ENCODE measurements at regions not wholly inside any gene's neighbourhood (a gene's known extent, or its start where the extent isn't known, plus 50 kb on each side); places are given as distances from the start of the nearest gene placed in this dataset.

DNA sequence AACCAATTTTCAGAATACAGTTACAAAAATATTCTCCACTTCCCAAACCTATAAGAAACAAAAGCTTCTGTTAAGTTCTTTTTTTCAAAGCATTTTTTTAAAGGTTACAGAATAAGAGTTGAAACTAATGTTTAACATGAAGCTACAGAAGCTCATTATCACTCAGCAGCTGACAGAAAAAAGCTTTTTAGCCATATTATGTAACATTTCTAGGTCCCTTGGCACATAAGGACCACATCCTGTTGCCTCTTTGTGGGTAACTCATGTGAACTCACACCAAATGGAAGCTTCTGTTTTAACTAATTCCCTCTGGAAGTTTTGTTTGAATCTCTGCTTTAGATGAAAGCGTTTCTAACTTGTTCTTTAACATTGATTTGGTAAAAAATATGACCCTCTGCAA, 242.5 kb upstream of the TMPRSS15 start:
- 0% methylated on average over 1 of the region's 1 CpG for WGBS (ENCODE audit: insufficient coverage, low coverage, missing lambda C conversion rate)
- CTCF ChIA-PET (ENCODE audit: low intra/inter-chr PET ratio): no interaction called here
- FAIRE-seq: no peak

DNA sequence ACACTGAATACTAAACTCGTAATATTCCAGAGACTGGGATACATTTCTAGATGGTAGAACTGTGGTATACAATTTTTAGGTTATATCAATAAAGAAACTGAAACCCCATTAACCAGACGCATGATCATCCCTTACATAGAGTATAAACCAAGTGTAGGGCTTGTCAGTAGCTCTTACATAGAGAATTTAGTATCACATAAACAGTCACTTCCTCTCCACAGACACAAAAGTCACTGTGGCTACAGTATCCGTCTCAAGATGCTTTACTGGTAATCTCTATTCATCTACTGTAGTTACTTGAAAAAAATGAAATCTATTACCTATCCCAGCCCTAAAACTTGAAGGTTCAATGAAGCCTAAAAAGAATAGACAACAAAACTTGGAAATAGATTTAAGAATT, 252.3 kb upstream of the TMPRSS15 start:
- no TSS peak for BruUV-seq (replicated peaks)
- Histone ChIP-seq H2AFZ (ENCODE audit: low read depth, low read length) (no peak overlapping the region), H3K9ac (ENCODE audit: insufficient read depth in 1 of 2, low read depth in 2 of 2, low read length in 2 of 2) (no peak overlapping the region), H3K79me2 (ENCODE audit: control insufficient read depth, insufficient read depth, low read length) (no peaks in the 10 kb centered on the region), H3K36me3 (ENCODE audit: control insufficient read depth, insufficient read depth, low read length) (no peaks in the 10 kb centered on the region), H3K4me2 (ENCODE audit: insufficient read depth, low read length) (no peak overlapping the region), H3K27me3 (ENCODE audit: control insufficient read depth in 2 of 2, insufficient read depth in 2 of 2, low read length in 2 of 2) (no peaks in the 10 kb centered on the region), H3K27ac (ENCODE audit: extremely low read depth, low read depth, low read length) (no peak overlapping the region), H4K20me1 (replicated peaks; ENCODE audit: control insufficient read depth, insufficient read depth, low read length) (no peaks in the 10 kb centered on the region), H3K9me1 (ENCODE audit: control insufficient read depth, insufficient read depth, low read length) (no peaks in the 10 kb centered on the region), H3K4me1 (replicated peaks in 1 of 2; ENCODE audit: control insufficient read depth in 2 of 2, insufficient read depth in 2 of 2, low read length in 2 of 2) (no peaks in the 10 kb centered on the region), H3K9me3 (replicated peaks; ENCODE audit: control insufficient read depth, insufficient read depth, low read depth, low read length) (no peaks in the 10 kb centered on the region), H3K4me3 (no peak overlapping the region)
- intact Hi-C loops (cut with micrococcal nuclease) (no loop called here), in situ Hi-C loops (cut with MboI) (no loop called here)
- FAIRE-seq (no peak), ATAC-seq (no peak), DNase-seq (ENCODE audit: extremely low read depth in 1 of 4, low spot score in 3 of 4) (no peak)
- ChIA-PET POLR2A (no interaction called here), CTCF (ENCODE audit: low intra/inter-chr PET ratio) (no interaction called here)
- 28% methylated on average over 3 of the region's 3 CpGs for WGBS (ENCODE audit: insufficient coverage, low coverage, missing lambda C conversion rate)
- TF ChIP-seq FOXA3 (CRISPR knock-in tag; conservative IDR thresholded peaks at IDR 0.05 in 1 of 2, IDR thresholded peaks at IDR 0.05 in 1 of 2) (no peak), NCOR1 (IDR thresholded peaks at IDR 0.05) (no peak), HOXB6 (CRISPR knock-in tag; IDR thresholded peaks at IDR 0.05; ENCODE audit: borderline replicate concordance) (no peak), HDAC2 (IDR thresholded peaks at IDR 0.05) (no peak), CEBPB (tag; IDR thresholded peaks at IDR 0.05) (no peak)
- TF ChIP-seq, protein P1, sequence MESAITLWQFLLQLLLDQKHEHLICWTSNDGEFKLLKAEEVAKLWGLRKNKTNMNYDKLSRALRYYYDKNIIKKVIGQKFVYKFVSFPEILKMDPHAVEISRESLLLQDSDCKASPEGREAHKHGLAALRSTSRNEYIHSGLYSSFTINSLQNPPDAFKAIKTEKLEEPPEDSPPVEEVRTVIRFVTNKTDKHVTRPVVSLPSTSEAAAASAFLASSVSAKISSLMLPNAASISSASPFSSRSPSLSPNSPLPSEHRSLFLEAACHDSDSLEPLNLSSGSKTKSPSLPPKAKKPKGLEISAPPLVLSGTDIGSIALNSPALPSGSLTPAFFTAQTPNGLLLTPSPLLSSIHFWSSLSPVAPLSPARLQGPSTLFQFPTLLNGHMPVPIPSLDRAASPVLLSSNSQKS (CRISPR knock-in tag; IDR thresholded peaks at IDR 0.05): no peak
- TF ChIP-seq, protein P2, sequence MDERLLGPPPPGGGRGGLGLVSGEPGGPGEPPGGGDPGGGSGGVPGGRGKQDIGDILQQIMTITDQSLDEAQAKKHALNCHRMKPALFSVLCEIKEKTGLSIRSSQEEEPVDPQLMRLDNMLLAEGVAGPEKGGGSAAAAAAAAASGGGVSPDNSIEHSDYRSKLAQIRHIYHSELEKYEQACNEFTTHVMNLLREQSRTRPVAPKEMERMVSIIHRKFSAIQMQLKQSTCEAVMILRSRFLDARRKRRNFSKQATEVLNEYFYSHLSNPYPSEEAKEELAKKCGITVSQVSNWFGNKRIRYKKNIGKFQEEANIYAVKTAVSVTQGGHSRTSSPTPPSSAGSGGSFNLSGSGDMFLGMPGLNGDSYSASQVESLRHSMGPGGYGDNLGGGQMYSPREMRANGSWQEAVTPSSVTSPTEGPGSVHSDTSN (CRISPR knock-in tag; IDR thresholded peaks at IDR 0.05; ENCODE audit: low read depth): no peak
- TF ChIP-seq, protein P2 (tag; conservative IDR thresholded peaks at IDR 0.05; ENCODE audit: low read depth): no peak

More for the DNA sequence above, 242.5 kb upstream of the TMPRSS15 start:
- intact Hi-C loops (cut with micrococcal nuclease): no loop called here
- Histone ChIP-seq H3K79me2 (ENCODE audit: control insufficient read depth, insufficient read depth, low read length) (no peaks in the 10 kb centered on the region), H3K9ac (ENCODE audit: insufficient read depth in 1 of 2, low read depth in 2 of 2, low read length in 2 of 2) (no peak overlapping the region), H3K9me3 (replicated peaks; ENCODE audit: control insufficient read depth, insufficient read depth, low read depth, low read length) (no peaks in the 10 kb centered on the region), H3K9me1 (ENCODE audit: control insufficient read depth, insufficient read depth, low read length) (no peaks in the 10 kb centered on the region), H3K4me3 (no peak overlapping the region), H3K4me2 (ENCODE audit: insufficient read depth, low read length) (no peak overlapping the region), H3K27me3 (ENCODE audit: control insufficient read depth in 2 of 2, insufficient read depth in 2 of 2, low read length in 2 of 2) (no peaks in the 10 kb centered on the region), H3K36me3 (ENCODE audit: control insufficient read depth, insufficient read depth, low read length) (no peaks in the 10 kb centered on the region), H2AFZ (ENCODE audit: low read depth, low read length) (no peak overlapping the region), H3K27ac (ENCODE audit: extremely low read depth, low read depth, low read length) (no peak overlapping the region), H4K20me1 (replicated peaks; ENCODE audit: control insufficient read depth, insufficient read depth, low read length) (no peaks in the 10 kb centered on the region), H3K4me1 (replicated peaks in 1 of 2; ENCODE audit: control insufficient read depth in 2 of 2, insufficient read depth in 2 of 2, low read length in 2 of 2) (no peaks in the 10 kb centered on the region)
- ATAC-seq: no peak
- DNase-seq (ENCODE audit: extremely low read depth in 1 of 4, low spot score in 3 of 4): no peak
- in situ Hi-C loops (cut with MboI): no loop called here
- TF ChIP-seq POLR3G (IDR thresholded peaks at IDR 0.05; ENCODE audit: extremely low read depth, insufficient read length, insufficient replicate concordance) (no peak), GABPB1 (CRISPR knock-in tag; IDR thresholded peaks at IDR 0.05) (no peak), BCOR (IDR thresholded peaks at IDR 0.05) (no peak), FOXK2 (conservative IDR thresholded peaks at IDR 0.05 in 1 of 2, IDR thresholded peaks at IDR 0.05 in 1 of 2; ENCODE audit: low read depth in 2 of 2) (no peak), MAZ (CRISPR knock-in tag; conservative IDR thresholded peaks at IDR 0.05 in 1 of 2, IDR thresholded peaks at IDR 0.05 in 1 of 2) (no peak)
- TF ChIP-seq, protein P3, sequence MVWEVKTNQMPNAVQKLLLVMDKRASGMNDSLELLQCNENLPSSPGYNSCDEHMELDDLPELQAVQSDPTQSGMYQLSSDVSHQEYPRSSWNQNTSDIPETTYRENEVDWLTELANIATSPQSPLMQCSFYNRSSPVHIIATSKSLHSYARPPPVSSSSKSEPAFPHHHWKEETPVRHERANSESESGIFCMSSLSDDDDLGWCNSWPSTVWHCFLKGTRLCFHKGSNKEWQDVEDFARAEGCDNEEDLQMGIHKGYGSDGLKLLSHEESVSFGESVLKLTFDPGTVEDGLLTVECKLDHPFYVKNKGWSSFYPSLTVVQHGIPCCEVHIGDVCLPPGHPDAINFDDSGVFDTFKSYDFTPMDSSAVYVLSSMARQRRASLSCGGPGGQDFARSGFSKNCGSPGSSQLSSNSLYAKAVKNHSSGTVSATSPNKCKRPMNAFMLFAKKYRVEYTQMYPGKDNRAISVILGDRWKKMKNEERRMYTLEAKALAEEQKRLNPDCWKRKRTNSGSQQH (CRISPR knock-in tag; IDR thresholded peaks at IDR 0.05): no peak
- no TSS peak for BruUV-seq (replicated peaks)
- POLR2A ChIA-PET: no interaction called here

All from K562 (cell line).